Panc1 (cell line): ENCODE measurements at regions not wholly inside any gene's neighbourhood (a gene's known extent, or its start where the extent isn't known, plus 50 kb on each side); places are given as distances from the start of the nearest gene placed in this dataset.
"Not testable (repeated sequence)": the region's sequence is repeated elsewhere in the genome, so short reads cannot be mapped to it uniquely, and the experiment has no call there.

Experiments used
- POLR2AphosphoS5 ChIP-seq: IDR thresholded peaks from 2 replicates; pipeline ENCODE4 v1.6.1; 2012; ENCODE audit warnings: mild to moderate bottlenecking, low read depth, low read length, moderate library complexity
- REST ChIP-seq, 2 experiments: IDR thresholded peaks; 2 replicates each; pipeline ENCODE4 v1.6.1; 2011 to 2012; ENCODE audit warnings: low read depth in 2 of 2, control low read depth in 1 of 2, low read length in 1 of 2, mild to moderate bottlenecking in 1 of 2, moderate library complexity in 1 of 2; ENCODE audit not compliant: insufficient read depth in 1 of 2
- SIN3A ChIP-seq: IDR thresholded peaks from 2 replicates; pipeline ENCODE4 v1.6.1; 2012; ENCODE audit warnings: low read depth, mild to moderate bottlenecking, low read length, moderate library complexity, borderline replicate concordance; ENCODE audit not compliant: insufficient read depth
- TF ChIP-seq, protein P1 (sequence below): fragments of 450-650 bp; IDR thresholded peaks from 2 replicates; pipeline ENCODE4 v1.5.1; 2017; ENCODE audit warnings: mild to moderate bottlenecking

DNA sequence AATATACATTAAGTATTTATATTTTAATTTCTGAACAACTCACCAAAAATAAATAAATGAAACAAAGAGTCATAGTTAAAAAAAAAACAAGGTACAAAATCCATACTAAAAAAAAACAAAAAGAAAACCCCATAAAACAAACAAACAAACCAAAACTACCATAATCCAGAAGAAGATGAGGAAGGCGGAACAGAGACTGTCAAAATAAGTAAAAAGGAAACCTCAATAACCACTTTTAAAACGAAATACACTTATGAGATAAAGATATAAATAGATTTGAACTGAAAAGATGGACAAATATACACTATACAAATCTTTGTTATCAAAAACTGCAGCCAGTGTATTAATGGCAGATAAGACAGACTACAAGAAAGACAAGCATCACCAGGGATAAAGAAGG lies 98.2 kb downstream of the POTEB2 start:
- TF ChIP-seq, protein P1, sequence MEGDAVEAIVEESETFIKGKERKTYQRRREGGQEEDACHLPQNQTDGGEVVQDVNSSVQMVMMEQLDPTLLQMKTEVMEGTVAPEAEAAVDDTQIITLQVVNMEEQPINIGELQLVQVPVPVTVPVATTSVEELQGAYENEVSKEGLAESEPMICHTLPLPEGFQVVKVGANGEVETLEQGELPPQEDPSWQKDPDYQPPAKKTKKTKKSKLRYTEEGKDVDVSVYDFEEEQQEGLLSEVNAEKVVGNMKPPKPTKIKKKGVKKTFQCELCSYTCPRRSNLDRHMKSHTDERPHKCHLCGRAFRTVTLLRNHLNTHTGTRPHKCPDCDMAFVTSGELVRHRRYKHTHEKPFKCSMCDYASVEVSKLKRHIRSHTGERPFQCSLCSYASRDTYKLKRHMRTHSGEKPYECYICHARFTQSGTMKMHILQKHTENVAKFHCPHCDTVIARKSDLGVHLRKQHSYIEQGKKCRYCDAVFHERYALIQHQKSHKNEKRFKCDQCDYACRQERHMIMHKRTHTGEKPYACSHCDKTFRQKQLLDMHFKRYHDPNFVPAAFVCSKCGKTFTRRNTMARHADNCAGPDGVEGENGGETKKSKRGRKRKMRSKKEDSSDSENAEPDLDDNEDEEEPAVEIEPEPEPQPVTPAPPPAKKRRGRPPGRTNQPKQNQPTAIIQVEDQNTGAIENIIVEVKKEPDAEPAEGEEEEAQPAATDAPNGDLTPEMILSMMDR = not testable (repeated sequence)
- not testable (repeated sequence) for TF ChIP-seq POLR2AphosphoS5; REST (IDR thresholded peaks at IDR 0.05; ENCODE audit: insufficient read depth in 1 of 2, low read depth in 2 of 2, low read length in 1 of 2); SIN3A
